ENCODE measurements at regions not wholly inside any gene's neighbourhood (a gene's known extent, or its start where the extent isn't known, plus 50 kb on each side); places are given as distances from the start of the nearest gene placed in this dataset.

GRCh38 chr12:76628745-76629144, 69.2 kb upstream of the OSBPL8 start (continued):
- TF ChIP-seq CBX8 (IDR thresholded peaks at IDR 0.05; ENCODE audit: borderline replicate concordance, low read depth, low read length) (no peak), TAF7 (optimal IDR thresholded peaks at IDR 0.05; ENCODE audit: borderline replicate concordance, low read depth, low read length) (no peak), TCF12 (IDR thresholded peaks at IDR 0.05; ENCODE audit: low read depth, low read length) (no peak), ZNF274 (IDR thresholded peaks at IDR 0.05; ENCODE audit: borderline replicate concordance, extremely low read depth, low read length) (no peak), E2F6 (IDR thresholded peaks at IDR 0.05) (no peak), CREB1 (IDR thresholded peaks at IDR 0.05) (no peak)

All from H1 (cell line).